Astrocyte of the cerebellum (primary cell): ENCODE measurements at regions not wholly inside any gene's neighbourhood (a gene's known extent, or its start where the extent isn't known, plus 50 kb on each side); places are given as distances from the start of the nearest gene placed in this dataset.
"Not testable (repeated sequence)": the region's sequence is repeated elsewhere in the genome, so short reads cannot be mapped to it uniquely, and the experiment has no call there.

Source experiments
- DNase-seq: peaks from one replicate; pipeline ENCODE4 v3.0.0-alpha.2; 2011; ENCODE audit warnings: low read depth
- H3K4me3 ChIP-seq: 2 replicates; pipeline ENCODE4 v1.5.1; 2011; ENCODE audit warnings: mild to moderate bottlenecking, low read depth, low read length, moderate library complexity
- in situ Hi-C: cut with HindIII; loops from 2 replicates; pipeline ENCODE4 v1.10.0; 2017; ENCODE audit warnings: low sequenced_read_pairs
- TF ChIP-seq, protein P1 (sequence below): IDR thresholded peaks from 2 replicates; pipeline ENCODE4 v1.5.1; 2012; ENCODE audit warnings: low read length, low read depth, moderate library complexity, mild to moderate bottlenecking; ENCODE audit errors: missing control alignments

DNA sequence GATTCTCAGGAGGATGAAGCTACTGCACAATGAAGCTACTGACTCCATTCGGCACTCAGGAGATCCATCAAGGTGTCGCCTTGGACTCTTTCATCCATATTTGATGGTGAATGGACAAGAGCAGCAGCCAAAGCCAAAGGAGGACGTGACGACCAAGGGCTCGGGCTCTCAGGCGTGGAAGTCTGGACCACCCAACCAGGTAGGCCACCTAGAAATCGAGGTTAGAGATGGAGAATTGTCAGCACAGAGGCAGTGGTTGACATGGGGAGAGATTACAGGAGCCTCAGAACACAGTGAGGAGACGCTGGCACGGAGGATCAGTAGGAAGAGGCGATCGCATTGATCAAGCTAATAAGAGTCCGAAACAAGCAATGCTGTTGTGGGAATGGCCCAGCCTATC, 240.5 kb upstream of the ID2 start:
- H3K4me3 ChIP-seq: no peak overlapping the region
- no peak for DNase-seq
- in situ Hi-C loops: no loop called here
- TF ChIP-seq, protein P1, sequence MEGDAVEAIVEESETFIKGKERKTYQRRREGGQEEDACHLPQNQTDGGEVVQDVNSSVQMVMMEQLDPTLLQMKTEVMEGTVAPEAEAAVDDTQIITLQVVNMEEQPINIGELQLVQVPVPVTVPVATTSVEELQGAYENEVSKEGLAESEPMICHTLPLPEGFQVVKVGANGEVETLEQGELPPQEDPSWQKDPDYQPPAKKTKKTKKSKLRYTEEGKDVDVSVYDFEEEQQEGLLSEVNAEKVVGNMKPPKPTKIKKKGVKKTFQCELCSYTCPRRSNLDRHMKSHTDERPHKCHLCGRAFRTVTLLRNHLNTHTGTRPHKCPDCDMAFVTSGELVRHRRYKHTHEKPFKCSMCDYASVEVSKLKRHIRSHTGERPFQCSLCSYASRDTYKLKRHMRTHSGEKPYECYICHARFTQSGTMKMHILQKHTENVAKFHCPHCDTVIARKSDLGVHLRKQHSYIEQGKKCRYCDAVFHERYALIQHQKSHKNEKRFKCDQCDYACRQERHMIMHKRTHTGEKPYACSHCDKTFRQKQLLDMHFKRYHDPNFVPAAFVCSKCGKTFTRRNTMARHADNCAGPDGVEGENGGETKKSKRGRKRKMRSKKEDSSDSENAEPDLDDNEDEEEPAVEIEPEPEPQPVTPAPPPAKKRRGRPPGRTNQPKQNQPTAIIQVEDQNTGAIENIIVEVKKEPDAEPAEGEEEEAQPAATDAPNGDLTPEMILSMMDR: no peak

GRCh38 chr2:8441986-8442385, 239.9 kb upstream of the ID2 start:
- no peak overlapping the region for H3K4me3 ChIP-seq
- in situ Hi-C loops: no loop called here
- DNase-seq: no peak
- TF ChIP-seq, protein P1: no peak

DNA sequence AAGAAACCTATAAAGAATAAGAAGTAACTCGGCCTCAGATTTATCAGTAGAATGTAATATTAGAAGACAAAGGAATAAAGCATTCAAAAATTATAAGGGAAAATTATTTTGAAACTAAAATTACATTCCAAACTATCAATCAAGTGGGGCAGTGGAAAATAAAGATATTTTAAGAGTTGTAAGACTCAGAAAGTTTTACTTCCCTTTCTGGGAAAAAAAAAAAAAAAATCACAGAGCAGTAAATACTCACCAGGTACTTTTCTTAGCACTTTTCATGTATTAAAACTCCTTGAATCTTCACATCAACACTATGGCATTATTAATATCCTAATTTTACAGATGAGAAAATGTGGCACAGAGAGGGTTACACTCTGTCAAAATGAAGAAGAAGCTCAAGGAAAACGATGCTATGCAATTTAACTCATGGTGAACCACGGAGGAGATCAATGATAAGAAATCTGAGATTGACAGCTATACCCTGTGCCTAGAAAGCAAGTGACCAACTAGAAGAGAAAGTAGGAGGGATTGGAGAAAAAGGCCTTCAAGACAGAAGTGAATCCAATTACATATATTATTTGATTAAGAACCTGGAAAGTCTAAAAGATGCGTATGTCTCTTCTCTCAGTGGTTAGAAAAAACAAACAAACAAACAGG, 238.9 kb upstream of the ID2 start:
- in situ Hi-C loops: no loop called here
- DNase-seq: no peak
- no peak overlapping the region for H3K4me3 ChIP-seq
- TF ChIP-seq, protein P1: no peak

GRCh38 chr2:8445580-8445979, 236.3 kb upstream of the ID2 start:
- in situ Hi-C loops: no loop called here
- H3K4me3 ChIP-seq: no peak overlapping the region
- DNase-seq: no peak
- TF ChIP-seq, protein P1: no peak

DNA sequence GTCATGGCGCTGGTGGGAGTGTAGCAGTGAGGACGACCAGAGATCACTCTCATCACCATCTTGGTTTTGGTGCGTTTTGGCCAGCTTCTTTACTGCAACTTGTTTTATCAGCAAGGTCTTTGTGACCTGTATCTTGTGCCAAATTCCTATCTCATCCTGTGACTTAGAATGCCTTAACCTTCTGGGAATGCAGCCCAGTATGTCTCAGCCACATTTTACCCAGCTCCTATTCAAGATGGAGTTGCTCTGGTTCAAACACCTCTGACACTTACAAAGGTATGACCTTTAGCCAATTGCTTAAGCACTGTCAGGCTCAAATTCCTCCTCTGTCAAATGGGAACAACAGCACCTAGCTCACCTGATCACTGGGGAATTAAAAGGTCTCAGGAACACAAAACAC, 235.1 kb upstream of the ID2 start:
- in situ Hi-C loops, DNase-seq, H3K4me3 ChIP-seq: not testable (repeated sequence)

DNA sequence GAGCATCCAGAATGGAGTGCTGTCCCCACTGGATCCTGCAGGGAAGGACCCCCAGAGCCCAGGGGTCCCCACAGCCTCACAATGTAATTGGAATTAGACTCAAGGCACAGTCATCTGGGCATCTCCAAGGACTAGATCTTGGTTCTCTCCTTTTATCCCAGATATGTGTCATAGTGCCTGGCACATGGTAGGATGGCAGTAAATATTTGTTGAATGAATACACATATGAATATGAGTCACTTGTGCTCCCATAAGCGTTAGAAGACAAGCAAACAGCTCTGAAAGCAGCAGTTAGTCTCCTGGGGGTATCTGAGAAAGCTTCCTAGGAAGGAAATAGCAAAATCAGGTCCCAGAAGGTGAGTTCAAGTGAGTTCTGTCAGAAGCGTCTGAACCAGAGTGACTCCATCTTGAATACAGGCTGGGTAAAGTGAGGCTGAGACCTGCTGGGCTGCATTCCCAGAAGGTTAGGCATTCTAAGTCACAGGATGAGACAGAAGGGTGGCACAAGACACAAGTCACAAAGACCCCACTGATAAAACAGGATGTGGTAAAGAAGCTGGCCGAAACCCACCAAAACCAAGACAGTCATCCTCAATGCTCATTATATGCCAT, 234.1 kb upstream of the ID2 start:
- TF ChIP-seq, protein P1: no peak
- no peak overlapping the region for H3K4me3 ChIP-seq
- no peak for DNase-seq
- in situ Hi-C loops: no loop called here

DNA sequence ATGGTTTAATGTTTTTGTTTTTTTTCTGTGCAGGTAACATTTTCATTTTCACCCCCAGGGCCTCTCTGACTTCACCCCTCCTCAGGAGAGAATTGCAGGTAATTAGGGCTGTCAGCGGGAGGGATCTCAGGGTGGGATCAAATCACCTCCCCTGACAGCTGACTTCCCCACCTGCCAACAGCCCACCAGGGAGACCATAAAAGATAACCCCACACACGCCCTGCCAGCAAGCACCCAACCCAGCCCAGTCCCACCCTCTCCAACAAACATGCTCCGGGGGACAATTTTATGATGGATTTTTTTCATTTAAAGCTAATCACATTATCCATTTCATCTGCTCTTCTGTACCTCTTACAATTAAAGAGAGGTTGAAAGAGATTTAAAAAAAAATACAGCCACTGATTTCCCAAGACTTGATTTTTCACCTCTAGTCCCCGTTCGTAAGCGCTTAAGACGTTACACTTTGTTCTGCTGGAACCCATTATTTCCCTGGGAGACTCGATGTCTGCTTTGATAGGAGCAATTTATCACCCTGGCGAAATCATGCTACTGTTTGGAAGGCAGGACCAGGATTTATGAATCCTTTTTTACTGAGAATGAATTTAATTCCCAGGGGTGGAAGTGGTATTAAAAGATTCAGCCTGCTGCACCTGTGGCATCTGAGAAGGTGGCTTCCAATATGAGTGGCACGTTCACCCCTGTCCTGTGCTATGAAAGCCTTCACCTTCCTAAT, 232.9 kb upstream of the ID2 start:
- no peak for DNase-seq
- in situ Hi-C loops: no loop called here
- H3K4me3 ChIP-seq: no peak overlapping the region
- TF ChIP-seq, protein P1: no peak
